ENCODE measurements at regions not wholly inside any gene's neighbourhood (a gene's known extent, or its start where the extent isn't known, plus 50 kb on each side); places are given as distances from the start of the nearest gene placed in this dataset.

DNA sequence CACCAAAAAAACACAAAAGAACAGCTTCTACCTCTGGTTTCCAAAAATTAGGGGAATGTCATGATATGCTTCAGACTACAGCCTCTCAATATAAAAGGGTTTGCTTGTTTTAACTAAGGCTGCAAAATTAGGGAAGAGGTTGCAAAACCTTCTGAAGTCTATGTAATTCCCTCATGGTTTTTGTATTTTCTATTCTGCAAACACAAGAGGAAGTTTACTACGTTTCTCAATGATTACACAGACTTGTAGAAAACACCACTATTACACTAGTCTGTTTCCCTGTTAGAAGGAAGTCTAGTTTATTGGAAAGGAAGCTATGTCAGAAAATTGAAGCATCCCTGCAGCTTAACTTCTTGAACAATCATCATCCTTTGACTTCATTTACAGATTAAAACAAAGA lies 229.7 kb upstream of the FMN2 start:
- TF ChIP-seq, protein P1, sequence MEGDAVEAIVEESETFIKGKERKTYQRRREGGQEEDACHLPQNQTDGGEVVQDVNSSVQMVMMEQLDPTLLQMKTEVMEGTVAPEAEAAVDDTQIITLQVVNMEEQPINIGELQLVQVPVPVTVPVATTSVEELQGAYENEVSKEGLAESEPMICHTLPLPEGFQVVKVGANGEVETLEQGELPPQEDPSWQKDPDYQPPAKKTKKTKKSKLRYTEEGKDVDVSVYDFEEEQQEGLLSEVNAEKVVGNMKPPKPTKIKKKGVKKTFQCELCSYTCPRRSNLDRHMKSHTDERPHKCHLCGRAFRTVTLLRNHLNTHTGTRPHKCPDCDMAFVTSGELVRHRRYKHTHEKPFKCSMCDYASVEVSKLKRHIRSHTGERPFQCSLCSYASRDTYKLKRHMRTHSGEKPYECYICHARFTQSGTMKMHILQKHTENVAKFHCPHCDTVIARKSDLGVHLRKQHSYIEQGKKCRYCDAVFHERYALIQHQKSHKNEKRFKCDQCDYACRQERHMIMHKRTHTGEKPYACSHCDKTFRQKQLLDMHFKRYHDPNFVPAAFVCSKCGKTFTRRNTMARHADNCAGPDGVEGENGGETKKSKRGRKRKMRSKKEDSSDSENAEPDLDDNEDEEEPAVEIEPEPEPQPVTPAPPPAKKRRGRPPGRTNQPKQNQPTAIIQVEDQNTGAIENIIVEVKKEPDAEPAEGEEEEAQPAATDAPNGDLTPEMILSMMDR (IDR thresholded peaks at IDR 0.05) = no peak
- no peak for TF ChIP-seq POLR2A (IDR thresholded peaks at IDR 0.05)
